SK-N-SH treated with all-trans-retinoic acid at 6 μM for 48 hours (cell line): ENCODE measurements at regions not wholly inside any gene's neighbourhood (a gene's known extent, or its start where the extent isn't known, plus 50 kb on each side); places are given as distances from the start of the nearest gene placed in this dataset.

Source experiments
- ARNTL ChIP-seq: fragments of 450-650 bp; formaldehyde crosslinking; IDR thresholded peaks from 2 replicates; pipeline ENCODE4 v1.5.0; 2020; ENCODE audit warnings: low read depth, mild to moderate bottlenecking, moderate library complexity, borderline replicate concordance
- CREB5 ChIP-seq: fragments of 250-450 bp; sonication (Bioruptor Pico); IDR thresholded peaks from 2 replicates; pipeline ENCODE4 v1.5.1; 2020; ENCODE audit warnings: low read depth, mild to moderate bottlenecking, moderate library complexity
- CSRNP3 ChIP-seq: fragments of 250-450 bp; sonication (Bioruptor Pico); IDR thresholded peaks from 2 replicates; pipeline ENCODE4 v1.5.1; 2021; ENCODE audit warnings: mild to moderate bottlenecking, moderate library complexity
- RARB ChIP-seq: fragments of 250-450 bp; sonication (Bioruptor Pico); IDR thresholded peaks from 2 replicates; pipeline ENCODE4 v1.8.0; 2021; ENCODE audit warnings: mild to moderate bottlenecking, moderate library complexity
- SNAI2 ChIP-seq: fragments of 250-450 bp; sonication (Bioruptor Pico); IDR thresholded peaks from 2 replicates; pipeline ENCODE4 v1.5.0; 2020; ENCODE audit warnings: mild to moderate bottlenecking, moderate library complexity
- TSHZ2 ChIP-seq: fragments of 250-450 bp; sonication (Bioruptor Pico); IDR thresholded peaks from 2 replicates; pipeline ENCODE4 v1.5.0; 2020; ENCODE audit warnings: mild to moderate bottlenecking, moderate library complexity
- ZNF8 ChIP-seq: fragments of 450-650 bp; formaldehyde crosslinking; IDR thresholded peaks from 2 replicates; pipeline ENCODE4 v1.5.0; 2020; ENCODE audit warnings: mild to moderate bottlenecking, moderate library complexity
- TF ChIP-seq, protein P1 (sequence below): fragments of 250-450 bp; sonication (Bioruptor Pico); IDR thresholded peaks from 2 replicates; pipeline ENCODE4 v1.8.0; 2020; ENCODE audit warnings: mild to moderate bottlenecking, moderate library complexity, borderline replicate concordance

DNA sequence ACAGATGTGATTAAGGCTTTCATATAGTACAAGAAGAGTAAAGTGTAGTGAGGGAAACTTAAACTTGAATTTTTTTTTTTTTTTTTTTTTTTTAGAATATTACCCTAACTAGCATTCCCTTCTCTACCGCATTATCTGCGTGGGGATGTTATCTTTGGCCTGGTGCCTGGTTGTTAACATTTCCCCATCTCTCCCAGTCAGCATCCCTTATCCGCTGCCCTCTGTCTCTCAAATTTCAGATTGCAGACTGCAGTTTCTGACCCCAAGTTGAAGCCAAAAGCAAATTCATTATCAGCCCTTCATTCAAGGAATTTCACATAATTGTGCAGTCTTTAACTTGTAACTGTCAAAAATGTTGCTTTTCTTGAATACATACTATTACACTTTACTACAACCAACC is 353.0 kb downstream of the PLOD2 start:
- TF ChIP-seq RARB (CRISPR knock-in tag) (no peak), ARNTL (no peak), TSHZ2 (CRISPR knock-in tag) (no peak), CREB5 (no peak), ZNF8 (CRISPR knock-in tag) (no peak), CSRNP3 (no peak), SNAI2 (no peak)
- TF ChIP-seq, protein P1, sequence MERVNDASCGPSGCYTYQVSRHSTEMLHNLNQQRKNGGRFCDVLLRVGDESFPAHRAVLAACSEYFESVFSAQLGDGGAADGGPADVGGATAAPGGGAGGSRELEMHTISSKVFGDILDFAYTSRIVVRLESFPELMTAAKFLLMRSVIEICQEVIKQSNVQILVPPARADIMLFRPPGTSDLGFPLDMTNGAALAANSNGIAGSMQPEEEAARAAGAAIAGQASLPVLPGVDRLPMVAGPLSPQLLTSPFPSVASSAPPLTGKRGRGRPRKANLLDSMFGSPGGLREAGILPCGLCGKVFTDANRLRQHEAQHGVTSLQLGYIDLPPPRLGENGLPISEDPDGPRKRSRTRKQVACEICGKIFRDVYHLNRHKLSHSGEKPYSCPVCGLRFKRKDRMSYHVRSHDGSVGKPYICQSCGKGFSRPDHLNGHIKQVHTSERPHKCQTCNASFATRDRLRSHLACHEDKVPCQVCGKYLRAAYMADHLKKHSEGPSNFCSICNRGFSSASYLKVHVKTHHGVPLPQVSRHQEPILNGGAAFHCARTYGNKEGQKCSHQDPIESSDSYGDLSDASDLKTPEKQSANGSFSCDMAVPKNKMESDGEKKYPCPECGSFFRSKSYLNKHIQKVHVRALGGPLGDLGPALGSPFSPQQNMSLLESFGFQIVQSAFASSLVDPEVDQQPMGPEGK (CRISPR knock-in tag): no peak
